ENCODE measurements at regions not wholly inside any gene's neighbourhood (a gene's known extent, or its start where the extent isn't known, plus 50 kb on each side); places are given as distances from the start of the nearest gene placed in this dataset.
"Not testable (repeated sequence)": the region's sequence is repeated elsewhere in the genome, so short reads cannot be mapped to it uniquely, and the experiment has no call there.

GRCh38 chr4:54400188-54400587 lies 171.1 kb downstream of the PDGFRA start:
- no peak overlapping the region for H3K4me3 ChIP-seq
- no peaks in the 10 kb centered on the region for H3K27me3 ChIP-seq
- no peaks in the 10 kb centered on the region for H3K9me3 ChIP-seq
- no peak overlapping the region for H3K27ac ChIP-seq
- no peaks in the 10 kb centered on the region for H3K4me1 ChIP-seq
- H3K36me3 ChIP-seq: no peaks in the 10 kb centered on the region
- ATAC-seq (ENCODE audit: low FRiP score in 2 of 2) (no peak), DNase-seq (no peak)
- WGBS, 2 donors: 83% methylated on average over 1 of the region's 1 CpG
- TF ChIP-seq POLR2A (IDR thresholded peaks at IDR 0.05) (no peak), POLR2AphosphoS5 (IDR thresholded peaks at IDR 0.05) (no peak), CTCF (IDR thresholded peaks at IDR 0.05) (no peak), EP300 (IDR thresholded peaks at IDR 0.05) (no peak)

DNA sequence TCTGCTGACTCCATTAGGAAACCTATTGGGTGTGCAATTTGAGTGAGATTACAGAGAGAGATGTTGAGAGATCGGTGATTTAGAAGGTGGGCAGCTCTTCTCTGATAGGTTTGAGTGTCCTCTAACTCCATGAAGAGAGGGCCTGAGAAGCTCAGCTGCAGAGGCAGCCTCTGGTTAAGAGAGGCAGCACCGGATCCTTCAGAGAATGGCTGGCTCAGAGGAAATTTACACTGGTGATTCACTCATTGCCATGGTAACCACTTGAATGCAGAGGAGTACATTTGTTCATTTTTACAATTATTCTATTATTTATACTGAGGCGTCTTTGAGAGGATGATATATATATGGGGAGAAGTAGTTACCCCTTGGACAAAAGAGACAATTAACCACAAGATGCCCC lies 171.7 kb downstream of the PDGFRA start:
- Histone ChIP-seq H3K4me1 (no peaks in the 10 kb centered on the region), H3K27me3 (no peaks in the 10 kb centered on the region), H3K9me3 (no peaks in the 10 kb centered on the region), H3K27ac (no peak overlapping the region), H3K36me3 (no peaks in the 10 kb centered on the region), H3K4me3 (no peak overlapping the region)
- ATAC-seq (ENCODE audit: low FRiP score in 2 of 2) (peak in 1 of 2 donors; percentile 52), DNase-seq (peak in 1 of 2 donors; percentile 30)
- WGBS, 2 donors: 58 to 65% methylated on average over 3 of the region's 3 CpGs
- TF ChIP-seq POLR2AphosphoS5 (IDR thresholded peaks at IDR 0.05) (no peak), CTCF (IDR thresholded peaks at IDR 0.05) (no peak), EP300 (IDR thresholded peaks at IDR 0.05) (no peak), POLR2A (IDR thresholded peaks at IDR 0.05) (no peak)

DNA sequence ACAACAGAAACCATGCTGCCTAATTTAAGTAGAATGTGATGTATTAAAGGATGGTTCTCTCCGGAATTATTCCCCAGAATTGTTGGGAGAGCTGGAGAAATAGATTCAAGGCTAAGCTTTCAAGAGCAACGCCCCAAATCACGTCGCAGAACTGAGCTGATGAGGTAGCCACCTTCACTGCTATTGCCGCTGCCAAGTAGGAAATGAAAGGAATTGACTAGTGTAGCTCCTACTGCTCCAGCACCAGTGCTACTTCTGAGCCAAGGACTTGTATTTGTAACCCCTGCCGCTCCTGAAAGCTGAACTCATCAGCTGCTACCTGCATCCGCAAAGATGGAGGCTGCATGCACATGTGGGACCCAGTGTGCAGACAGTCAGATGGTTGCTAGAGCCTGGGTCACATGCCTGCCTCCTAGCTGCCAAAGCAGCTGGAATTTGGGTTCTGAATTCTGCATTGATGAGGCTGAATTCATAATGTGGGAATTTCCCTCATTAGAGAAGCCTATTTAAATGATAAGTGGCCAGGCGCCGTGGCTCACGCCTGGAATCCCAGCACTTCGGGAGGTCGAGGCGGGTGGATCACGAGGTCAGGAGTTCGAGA lies 173.9 kb downstream of the PDGFRA start:
- H3K9me3 ChIP-seq: no peaks in the 10 kb centered on the region
- ATAC-seq (ENCODE audit: low FRiP score in 2 of 2) (no peak), DNase-seq (peak in 1 of 2 donors; percentile 16)
- no peaks in the 10 kb centered on the region for H3K36me3 ChIP-seq
- H3K27me3 ChIP-seq: no peaks in the 10 kb centered on the region
- peaks cover 0 to 6% (median 0%) of the 10 kb centered on the region in 4 donors for H3K4me1 ChIP-seq
- WGBS, 2 donors: 77 to 84% methylated on average over 15 of the region's 15 CpGs
- no peak overlapping the region for H3K4me3 ChIP-seq
- H3K27ac ChIP-seq: no peak overlapping the region
- TF ChIP-seq POLR2AphosphoS5 (IDR thresholded peaks at IDR 0.05) (no peak), POLR2A (IDR thresholded peaks at IDR 0.05) (no peak), CTCF (IDR thresholded peaks at IDR 0.05) (no peak), EP300 (IDR thresholded peaks at IDR 0.05) (no peak)

DNA sequence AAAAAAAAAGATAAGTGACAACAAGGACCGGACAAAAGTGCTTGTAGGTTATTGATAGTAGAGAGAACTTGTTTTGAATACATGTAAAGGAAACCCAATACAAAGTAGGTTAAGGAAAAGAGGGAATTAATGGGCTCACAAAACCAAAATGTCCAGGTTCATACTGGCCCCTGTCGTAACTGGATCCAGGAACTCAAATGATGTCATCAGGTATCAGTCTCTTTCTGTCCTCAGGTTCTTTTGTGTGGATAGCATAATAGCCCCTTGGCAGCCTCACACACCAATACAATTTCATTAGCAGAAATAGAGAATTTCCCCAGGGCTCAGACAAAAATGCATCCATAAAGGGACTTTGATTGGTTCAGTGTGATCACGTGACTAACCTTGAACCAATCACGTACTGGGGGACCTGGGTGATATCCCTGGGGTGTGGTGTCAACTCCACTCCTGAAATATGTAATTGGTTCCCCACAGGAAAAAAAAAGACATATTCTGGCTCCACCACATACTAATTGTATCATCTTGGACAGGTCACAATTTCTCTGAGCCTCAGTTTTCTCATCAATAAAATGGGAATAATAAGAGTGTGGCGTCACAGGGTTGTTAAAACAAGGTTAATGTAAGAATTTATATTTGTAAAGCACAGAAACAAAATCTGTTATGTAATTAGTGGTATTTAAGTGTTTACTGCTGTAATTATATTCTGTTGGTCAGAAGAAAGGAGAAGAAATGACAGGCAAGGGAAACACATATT lies 174.8 kb downstream of the PDGFRA start:
- Histone ChIP-seq H3K9me3 (no peaks in the 10 kb centered on the region), H3K27me3 (no peaks in the 10 kb centered on the region), H3K27ac (no peak overlapping the region), H3K36me3 (no peaks in the 10 kb centered on the region), H3K4me1 (peaks cover 0 to 6% (median 0%) of the 10 kb centered on the region in 4 donors), H3K4me3 (no peak overlapping the region)
- DNase-seq: no peak
- TF ChIP-seq CTCF (IDR thresholded peaks at IDR 0.05): no peak
- no peak for TF ChIP-seq EP300 (IDR thresholded peaks at IDR 0.05)
- TF ChIP-seq POLR2AphosphoS5 (IDR thresholded peaks at IDR 0.05): no peak
- no peak for TF ChIP-seq POLR2A (IDR thresholded peaks at IDR 0.05)
- ATAC-seq (ENCODE audit: low FRiP score in 2 of 2): no peak
- 84 to 92% methylated on average over 5 of the region's 5 CpGs for WGBS, 2 donors

DNA sequence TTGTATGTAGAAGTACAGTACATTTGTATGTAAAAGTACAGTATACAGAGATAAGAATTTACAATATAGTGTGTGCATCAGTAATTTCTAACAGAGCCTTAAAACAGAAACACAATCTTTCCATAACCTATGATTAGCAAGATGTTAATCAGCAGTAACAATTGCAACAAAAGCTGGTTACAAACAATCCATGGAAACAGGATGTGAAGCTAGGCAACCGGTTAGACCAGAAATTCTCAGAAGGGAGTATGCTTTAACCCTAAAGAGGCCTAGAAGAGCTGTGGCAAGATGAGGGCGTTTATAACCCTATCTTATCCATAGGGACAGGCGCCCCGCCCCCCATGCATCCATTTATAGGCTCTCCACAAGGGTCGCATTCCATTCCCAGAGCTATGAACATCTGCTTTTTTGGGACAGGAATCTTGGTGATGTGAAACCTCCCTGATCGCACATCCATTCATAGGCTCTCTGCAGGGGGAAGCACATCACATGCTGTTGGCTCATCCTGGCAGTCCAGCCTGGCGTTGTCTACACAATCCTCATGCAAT lies 180.3 kb downstream of the PDGFRA start:
- H3K27me3 ChIP-seq; H3K36me3 ChIP-seq; H3K9me3 ChIP-seq; ATAC-seq (ENCODE audit: low FRiP score in 2 of 2); DNase-seq; H3K4me3 ChIP-seq; H3K4me1 ChIP-seq: not testable (repeated sequence)
- H3K27ac ChIP-seq: peak overlapping the region in 1 of 4 donors; percentile 34
- 42 to 59% methylated on average over 7 of the region's 7 CpGs for WGBS, 2 donors

Measured in upper lobe of left lung (tissue), 6 donors.